HG03108 (cell line): ENCODE measurements at regions not wholly inside any gene's neighbourhood (a gene's known extent, or its start where the extent isn't known, plus 50 kb on each side); places are given as distances from the start of the nearest gene placed in this dataset.

Experiments used
- ATAC-seq: cut with Tn5 transposase; IDR thresholded peaks from one replicate; pipeline ENCODE4 v1.9.1; 2021; ENCODE audit warnings: moderate library complexity; ENCODE audit not compliant: unreplicated experiment

- no peak for ATAC-seq
Observed at GRCh38 chr18:27838225-27838624, 338.7 kb downstream of the CDH2 start.

DNA sequence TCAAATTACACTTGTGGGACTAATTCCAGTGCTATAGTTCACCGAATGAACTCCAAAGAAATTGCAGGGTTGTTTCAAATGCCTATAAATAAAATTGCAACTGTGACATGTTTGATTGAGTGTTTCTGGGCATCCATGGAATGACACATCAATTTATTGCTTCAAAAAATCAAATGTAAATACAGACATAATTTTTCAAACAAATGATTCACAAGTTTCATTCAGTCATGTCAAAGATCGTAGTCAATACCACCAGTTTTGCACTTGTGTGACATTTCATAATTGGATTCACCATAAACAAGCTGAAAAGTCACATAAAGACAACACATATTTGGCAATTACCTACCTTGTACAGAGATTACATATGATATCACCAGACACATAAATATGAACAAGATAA, 350.8 kb downstream of the CDH2 start:
- no peak for ATAC-seq

DNA sequence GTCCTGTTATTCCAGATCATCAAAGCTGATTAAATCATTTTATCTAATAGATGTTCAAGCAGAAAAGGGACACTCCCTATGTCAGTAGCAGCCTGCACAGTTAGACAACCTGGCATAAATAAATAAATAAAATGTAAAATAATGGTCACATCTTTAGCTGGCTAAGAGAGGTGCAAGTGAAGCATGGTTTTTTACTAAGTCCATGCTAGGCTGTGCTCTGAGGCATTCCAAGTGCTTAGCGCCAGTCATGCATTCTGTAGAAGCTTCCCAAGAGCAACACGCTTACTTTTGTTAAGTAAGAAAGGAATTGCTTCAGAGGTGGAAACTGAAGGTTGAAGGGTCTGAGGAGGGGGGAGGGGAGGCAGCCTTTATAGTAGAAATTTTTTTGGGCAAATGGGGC, 351.2 kb downstream of the CDH2 start:
- no peak for ATAC-seq

- no peak for ATAC-seq
Observed at GRCh38 chr18:27824841-27825681, 351.9 kb downstream of the CDH2 start.

DNA sequence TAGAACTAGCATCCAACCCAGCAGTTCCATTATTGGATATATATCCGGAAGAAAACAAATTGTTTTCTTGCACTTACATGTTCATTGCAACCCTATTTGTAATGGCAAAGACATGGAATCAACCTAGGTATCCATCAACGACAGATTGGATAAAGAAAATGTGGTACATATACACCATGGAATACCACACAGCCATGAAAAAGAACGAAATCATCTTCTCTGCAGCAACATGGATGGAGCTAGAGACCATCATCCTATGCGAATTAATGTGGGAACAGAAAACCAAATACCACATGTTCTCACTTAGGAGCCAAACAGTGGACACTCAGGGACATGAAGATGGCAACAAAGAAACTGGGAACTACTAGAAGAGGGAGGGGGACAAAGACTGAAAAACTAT, 352.7 kb downstream of the CDH2 start:
- no peak for ATAC-seq

GRCh38 chr18:27823053-27823452, 353.9 kb downstream of the CDH2 start:
- no peak for ATAC-seq

DNA sequence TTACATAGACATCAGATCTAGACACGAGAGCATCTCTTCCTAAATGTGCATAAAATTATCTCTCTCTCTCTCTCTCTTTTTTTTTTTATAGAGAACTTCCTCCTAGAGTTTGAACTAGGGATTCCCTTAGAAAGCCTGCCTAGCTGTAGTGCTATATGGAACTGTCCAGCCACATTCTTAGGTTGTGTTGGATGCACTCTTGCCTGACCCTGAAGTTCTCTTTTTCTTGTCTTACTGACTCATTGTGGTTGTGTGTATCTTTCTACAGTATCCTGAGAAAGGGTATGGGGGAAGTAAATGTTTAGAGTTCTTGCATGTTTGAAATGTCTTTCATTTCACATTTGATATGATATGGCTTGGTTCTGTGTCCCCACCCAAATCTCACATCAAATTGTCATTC, 368.2 kb downstream of the CDH2 start:
- ATAC-seq, result no peak

- no peak for ATAC-seq
Observed at GRCh38 chr18:27803957-27804356, 373.0 kb downstream of the CDH2 start.

- ATAC-seq, result no peak
Observed at GRCh38 chr18:27797484-27797883, 379.4 kb downstream of the CDH2 start.

GRCh38 chr18:27794181-27794926, 382.6 kb downstream of the CDH2 start:
- ATAC-seq, result no peak

DNA sequence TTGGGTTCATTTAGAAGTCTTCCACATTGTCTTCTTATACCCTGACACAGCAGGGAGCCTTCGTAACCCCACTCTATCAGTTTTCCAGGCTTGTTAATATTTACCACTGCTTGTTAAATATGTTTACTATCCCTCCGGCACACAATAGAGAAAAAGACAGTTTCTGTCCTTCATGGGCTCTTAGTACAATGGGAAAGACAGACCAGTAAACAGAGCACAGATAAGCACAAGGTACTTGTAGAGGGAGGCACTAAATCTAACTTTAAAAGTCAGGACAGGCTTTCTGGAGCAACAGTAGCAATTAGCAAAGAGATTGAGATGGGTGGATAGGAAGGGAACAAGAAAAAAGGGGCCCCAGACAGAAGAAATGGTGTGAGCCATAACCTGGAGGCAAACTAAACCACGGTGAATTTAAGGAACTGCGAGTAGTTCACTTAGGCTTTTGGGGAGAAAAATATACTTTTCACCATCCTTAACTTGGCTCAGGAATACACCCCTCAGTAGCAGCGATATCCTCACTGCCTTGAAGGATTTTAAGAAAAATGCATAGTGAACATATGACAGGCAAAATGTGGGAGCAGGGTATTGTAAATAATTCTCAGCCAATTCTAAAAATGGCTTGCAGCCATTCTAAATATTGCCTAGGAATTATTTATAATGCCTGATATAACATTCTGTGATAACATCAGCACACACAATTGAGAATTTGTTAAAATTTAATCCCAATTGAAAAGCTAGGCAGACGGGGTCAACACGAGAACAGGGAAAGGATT, 383.7 kb downstream of the CDH2 start:
- no peak for ATAC-seq

DNA sequence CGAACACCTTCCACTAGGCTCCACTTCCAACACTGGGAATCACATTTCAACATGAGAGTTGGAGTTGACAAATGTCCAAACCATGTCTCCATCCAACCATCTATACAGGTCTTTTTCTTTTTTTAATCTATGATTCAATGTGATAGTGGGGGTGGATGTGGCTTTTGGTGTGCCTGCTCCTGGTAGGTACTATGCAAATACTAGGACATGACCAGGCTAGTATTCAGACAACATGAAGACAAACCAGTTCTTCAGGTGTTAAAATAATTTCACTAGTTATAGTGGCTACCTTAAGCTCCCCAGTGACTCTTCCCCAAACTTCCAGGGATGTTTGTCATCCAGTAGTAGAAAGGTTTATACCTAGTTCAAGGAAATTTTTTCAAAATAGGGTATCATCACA, 387.5 kb downstream of the CDH2 start:
- ATAC-seq, result no peak

DNA sequence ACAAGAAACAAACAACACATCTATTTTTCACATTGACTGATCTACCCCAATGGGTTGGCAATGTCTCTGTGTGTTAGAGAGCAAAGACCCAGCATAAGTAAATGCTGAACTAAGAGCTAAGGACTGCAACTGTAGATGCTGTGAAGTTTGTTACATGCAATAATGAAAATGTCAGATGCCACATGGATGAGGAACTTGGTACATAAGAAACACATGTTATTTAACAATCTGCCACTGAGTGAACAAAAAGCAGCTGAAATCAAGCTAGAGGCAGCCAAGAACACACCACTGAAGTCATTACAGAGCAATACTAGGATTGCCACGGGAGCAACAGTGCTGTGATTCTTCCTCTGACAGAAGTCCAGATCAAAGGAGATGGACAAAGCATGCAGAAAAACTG, 389.4 kb downstream of the CDH2 start:
- no peak for ATAC-seq

GRCh38 chr18:27785815-27786471, 391.0 kb downstream of the CDH2 start:
- no peak for ATAC-seq

GRCh38 chr18:27780061-27780745, 396.7 kb downstream of the CDH2 start:
- ATAC-seq, result no peak

DNA sequence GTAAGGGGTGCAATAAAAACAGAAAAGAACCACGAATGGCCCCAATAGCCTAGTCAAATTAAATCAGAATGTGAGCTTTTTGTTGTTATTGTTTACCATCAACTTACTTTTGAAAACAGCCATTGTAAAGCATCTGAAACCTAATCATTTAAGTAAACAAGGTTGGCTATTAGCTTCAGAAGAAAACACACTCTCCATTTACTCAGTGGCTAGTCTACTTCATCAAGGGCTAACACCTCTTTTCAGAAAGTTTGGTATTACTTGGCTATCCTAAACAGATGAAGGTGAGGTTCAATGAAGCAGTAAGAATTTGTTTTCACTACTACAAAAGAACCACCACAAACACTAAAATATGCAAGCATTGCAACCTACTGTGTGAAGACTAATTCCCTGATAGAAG, 398.0 kb downstream of the CDH2 start:
- ATAC-seq, result no peak

DNA sequence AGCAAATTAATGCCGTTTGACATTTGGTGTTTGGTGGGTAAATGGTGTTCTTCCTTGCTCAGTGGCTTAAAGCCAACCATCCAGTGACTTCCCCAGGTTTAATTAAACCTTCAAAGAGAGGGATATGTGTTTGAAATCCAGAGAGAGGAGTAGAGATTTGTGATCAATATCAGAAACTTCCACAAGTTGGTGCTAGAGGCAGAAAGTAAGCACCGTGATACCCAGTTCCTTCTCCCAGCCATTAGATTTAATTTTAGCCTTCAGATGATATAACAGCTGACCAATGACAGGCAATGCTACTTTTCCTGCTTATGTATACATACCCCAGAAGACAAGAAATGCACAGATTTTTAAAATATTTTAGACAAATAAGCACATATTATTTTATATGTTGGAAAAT, 398.5 kb downstream of the CDH2 start:
- no peak for ATAC-seq

GRCh38 chr18:27772081-27772480, 404.8 kb downstream of the CDH2 start:
- no peak for ATAC-seq

GRCh38 chr18:27771571-27771970, 405.4 kb downstream of the CDH2 start:
- ATAC-seq, result no peak

GRCh38 chr18:27769152-27769551, 407.8 kb downstream of the CDH2 start:
- no peak for ATAC-seq

DNA sequence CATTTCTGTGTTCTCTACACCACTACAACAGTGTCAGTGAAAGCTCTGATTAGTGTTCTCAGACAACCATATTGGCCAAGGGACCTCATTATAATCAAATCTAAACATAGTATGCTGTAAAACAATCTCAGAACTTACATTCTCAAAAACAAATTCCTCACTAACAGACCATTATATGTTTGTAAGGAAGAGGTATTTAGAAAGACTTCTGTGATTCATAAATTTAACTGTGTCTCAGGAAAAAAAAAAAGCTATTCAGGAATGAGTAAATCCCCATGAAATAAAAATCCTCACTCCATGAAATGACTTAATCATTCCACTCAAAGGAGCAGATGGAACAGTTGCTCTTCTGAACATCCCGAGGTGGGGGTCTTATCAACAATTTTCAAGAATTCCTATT, 413.0 kb downstream of the CDH2 start:
- no peak for ATAC-seq
